GM19372 (cell line): ENCODE measurements at regions not wholly inside any gene's neighbourhood (a gene's known extent, or its start where the extent isn't known, plus 50 kb on each side); places are given as distances from the start of the nearest gene placed in this dataset.

Experiments
- ATAC-seq: cut with Tn5 transposase; IDR thresholded peaks from one replicate; pipeline ENCODE4 v1.9.1; 2021; ENCODE audit warnings: mild to moderate bottlenecking, low read depth, moderate library complexity; ENCODE audit not compliant: unreplicated experiment

- ATAC-seq, result no peak
Observed at GRCh38 chr7:32428546-32428945, 61.6 kb downstream of the LSM5 start.

GRCh38 chr7:32427769-32428291, 62.4 kb downstream of the LSM5 start:
- ATAC-seq, result no peak

- no peak for ATAC-seq
Observed at GRCh38 chr7:32416846-32417245, 73.3 kb downstream of the LSM5 start.

- ATAC-seq, result no peak
Observed at GRCh38 chr7:32415936-32416335, 74.2 kb downstream of the LSM5 start.

- ATAC-seq, result no peak
Observed at GRCh38 chr7:32415519-32415918, 74.7 kb downstream of the LSM5 start.

- no peak for ATAC-seq
Observed at GRCh38 chr7:32412471-32412870, 77.7 kb downstream of the LSM5 start.

- no peak for ATAC-seq
Observed at GRCh38 chr7:32410545-32410944, 79.6 kb downstream of the LSM5 start.

- no peak for ATAC-seq
Observed at GRCh38 chr7:32406386-32406785, 83.8 kb downstream of the LSM5 start.

GRCh38 chr7:32403463-32404229, 86.5 kb downstream of the LSM5 start:
- no peak for ATAC-seq

- ATAC-seq, result no peak
Observed at GRCh38 chr7:32400676-32401075, 89.5 kb downstream of the LSM5 start.

GRCh38 chr7:32399311-32399710, 90.9 kb downstream of the LSM5 start:
- ATAC-seq, result no peak

- no peak for ATAC-seq
Observed at GRCh38 chr7:32395168-32395567, 95.0 kb downstream of the LSM5 start.

GRCh38 chr7:32393861-32394260, 96.3 kb downstream of the LSM5 start:
- no peak for ATAC-seq

GRCh38 chr7:32390210-32390609, 100.0 kb downstream of the LSM5 start:
- ATAC-seq, result no peak

GRCh38 chr7:32385316-32385956, 104.7 kb downstream of the LSM5 start:
- no peak for ATAC-seq

- no peak for ATAC-seq
Observed at GRCh38 chr7:32381024-32381601, 109.1 kb downstream of the LSM5 start.

- no peak for ATAC-seq
Observed at GRCh38 chr7:32379510-32380112, 110.6 kb downstream of the LSM5 start.

GRCh38 chr7:32378988-32379387, 111.2 kb downstream of the LSM5 start:
- ATAC-seq, result no peak

- no peak for ATAC-seq
Observed at GRCh38 chr7:32364581-32364980, 125.6 kb downstream of the LSM5 start.

- no peak for ATAC-seq
Observed at GRCh38 chr7:32360127-32360526, 130.1 kb downstream of the LSM5 start.
